Smooth muscle cell (in vitro differentiated cells): ENCODE measurements at regions not wholly inside any gene's neighbourhood (a gene's known extent, or its start where the extent isn't known, plus 50 kb on each side); places are given as distances from the start of the nearest gene placed in this dataset.

Experiments
- DNase-seq: peaks from one replicate; lab custom pipeline; 2025; ENCODE audit not compliant: unreplicated experiment; lab: John Stamatoyannopoulos, UW
- H2AFZ ChIP-seq: fragments of 200-600 bp; sonication (generic); 2 replicates; pipeline ENCODE4 v1.6.0; 2016; ENCODE audit warnings: antibody characterized with exemption, low read depth, mild to moderate bottlenecking
- H3F3A ChIP-seq: fragments of 200-600 bp; sonication (generic); 2 replicates; pipeline ENCODE4 v1.6.0; 2017; ENCODE audit warnings: antibody characterized with exemption, low read depth
- H3K27ac ChIP-seq: fragments of 200-600 bp; sonication (generic); 2 replicates; pipeline ENCODE4 v1.5.1; 2016; ENCODE audit warnings: low read depth, mild to moderate bottlenecking
- H3K27me3 ChIP-seq: fragments of 200-600 bp; sonication (generic); 2 replicates; pipeline ENCODE4 v1.6.1; 2016; ENCODE audit warnings: low read depth, mild to moderate bottlenecking
- H3K36me3 ChIP-seq: fragments of 200-600 bp; sonication (generic); 2 replicates; pipeline ENCODE4 v1.5.1; 2016; ENCODE audit warnings: low read depth
- H3K4me1 ChIP-seq: fragments of 200-600 bp; sonication (generic); 2 replicates; pipeline ENCODE4 v1.5.1; 2016; ENCODE audit warnings: low read depth
- H3K4me2 ChIP-seq: fragments of 200-600 bp; sonication (generic); 2 replicates; pipeline ENCODE4 v1.6.0; 2016; ENCODE audit warnings: mild to moderate bottlenecking
- H3K4me3 ChIP-seq: fragments of 200-600 bp; sonication (generic); 2 replicates; pipeline ENCODE4 v1.5.1; 2016; ENCODE audit warnings: mild to moderate bottlenecking
- H3K79me2 ChIP-seq: fragments of 200-600 bp; sonication (generic); 2 replicates; pipeline ENCODE4 v1.6.0; 2016; ENCODE audit warnings: low read depth, mild to moderate bottlenecking
- H3K9ac ChIP-seq: fragments of 200-600 bp; sonication (generic); 2 replicates; pipeline ENCODE4 v1.6.0; 2016; ENCODE audit warnings: low read depth
- H3K9me3 ChIP-seq: fragments of 200-600 bp; sonication (generic); replicated peaks from 2 replicates; pipeline ENCODE4 v1.5.1; 2016; ENCODE audit warnings: low read depth
- H4K20me1 ChIP-seq: fragments of 200-600 bp; sonication (generic); 2 replicates; pipeline ENCODE4 v1.6.0; 2016; ENCODE audit warnings: low read depth
- WGBS: methylation state at CpG from one replicate; pipeline ENCODE4 v1.1.7; 2016; ENCODE audit warnings: low lambda C conversion rate; 5-methylcytosine and 5-hydroxymethylcytosine counted together
- TF ChIP-seq, protein P1 (sequence below): fragments of 200-600 bp; sonication (generic); IDR thresholded peaks from 2 replicates; pipeline ENCODE4 v1.5.1; 2017; ENCODE audit warnings: borderline replicate concordance, mild to moderate bottlenecking, antibody characterized with exemption; ENCODE audit not compliant: insufficient read depth, poor library complexity, severe bottlenecking

DNA sequence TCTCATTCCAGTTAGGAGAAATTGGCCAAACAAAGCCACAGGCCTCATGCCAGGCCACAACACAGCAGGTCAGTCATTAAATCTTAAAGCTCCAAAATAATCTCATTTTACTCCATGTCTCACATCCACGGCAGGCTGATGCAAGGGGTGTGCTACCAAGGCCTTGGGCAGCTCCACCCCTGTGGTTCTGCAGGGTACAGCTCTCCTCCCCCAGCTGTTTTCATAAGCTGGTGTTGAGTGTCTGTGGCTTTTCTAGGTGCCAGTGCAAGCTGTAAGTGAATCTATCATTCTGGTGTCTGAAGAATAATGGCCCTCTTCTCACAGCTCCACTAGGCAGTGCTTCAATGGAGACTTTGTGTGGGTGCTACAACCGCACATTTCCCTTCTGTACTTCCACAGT, 949.2 kb downstream of the TECRL start:
- H3K9ac ChIP-seq = no peak overlapping the region
- H3F3A ChIP-seq = no peaks in the 10 kb centered on the region
- H3K36me3 ChIP-seq = no peaks in the 10 kb centered on the region
- no peaks in the 10 kb centered on the region for H4K20me1 ChIP-seq
- no peak overlapping the region for H3K4me2 ChIP-seq
- no peaks in the 10 kb centered on the region for H3K4me1 ChIP-seq
- H3K27me3 ChIP-seq = no peaks in the 10 kb centered on the region
- DNase-seq = no peak
- H3K9me3 ChIP-seq = no peaks in the 10 kb centered on the region
- WGBS = 84% methylated on average over 2 of the region's 2 CpGs
- no peak overlapping the region for H3K4me3 ChIP-seq
- H2AFZ ChIP-seq = no peak overlapping the region
- TF ChIP-seq, protein P1, sequence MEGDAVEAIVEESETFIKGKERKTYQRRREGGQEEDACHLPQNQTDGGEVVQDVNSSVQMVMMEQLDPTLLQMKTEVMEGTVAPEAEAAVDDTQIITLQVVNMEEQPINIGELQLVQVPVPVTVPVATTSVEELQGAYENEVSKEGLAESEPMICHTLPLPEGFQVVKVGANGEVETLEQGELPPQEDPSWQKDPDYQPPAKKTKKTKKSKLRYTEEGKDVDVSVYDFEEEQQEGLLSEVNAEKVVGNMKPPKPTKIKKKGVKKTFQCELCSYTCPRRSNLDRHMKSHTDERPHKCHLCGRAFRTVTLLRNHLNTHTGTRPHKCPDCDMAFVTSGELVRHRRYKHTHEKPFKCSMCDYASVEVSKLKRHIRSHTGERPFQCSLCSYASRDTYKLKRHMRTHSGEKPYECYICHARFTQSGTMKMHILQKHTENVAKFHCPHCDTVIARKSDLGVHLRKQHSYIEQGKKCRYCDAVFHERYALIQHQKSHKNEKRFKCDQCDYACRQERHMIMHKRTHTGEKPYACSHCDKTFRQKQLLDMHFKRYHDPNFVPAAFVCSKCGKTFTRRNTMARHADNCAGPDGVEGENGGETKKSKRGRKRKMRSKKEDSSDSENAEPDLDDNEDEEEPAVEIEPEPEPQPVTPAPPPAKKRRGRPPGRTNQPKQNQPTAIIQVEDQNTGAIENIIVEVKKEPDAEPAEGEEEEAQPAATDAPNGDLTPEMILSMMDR = no peak
- no peaks in the 10 kb centered on the region for H3K79me2 ChIP-seq
- no peak overlapping the region for H3K27ac ChIP-seq

DNA sequence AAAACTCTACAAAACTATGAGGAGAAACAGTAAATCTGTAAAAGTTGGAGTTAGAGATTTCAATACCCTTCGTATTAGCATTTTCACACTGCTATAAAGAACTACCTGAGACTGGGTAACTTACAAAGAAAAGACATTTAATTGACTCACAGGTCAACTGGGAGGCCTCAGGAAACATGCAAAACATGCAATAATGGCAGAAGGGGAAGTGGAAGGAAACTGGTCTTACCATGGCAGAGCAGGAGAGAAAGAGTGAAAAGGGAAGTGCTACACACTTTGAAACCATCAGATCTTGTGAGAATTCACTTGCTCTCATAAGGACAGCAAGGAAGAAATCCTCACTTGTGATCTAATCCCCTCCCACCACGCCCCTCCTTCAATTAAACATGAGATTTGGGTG, 949.9 kb downstream of the TECRL start:
- Histone ChIP-seq H4K20me1 (no peaks in the 10 kb centered on the region), H3K27ac (no peak overlapping the region), H3K27me3 (no peaks in the 10 kb centered on the region), H3K9ac (no peak overlapping the region), H3K36me3 (no peaks in the 10 kb centered on the region), H3K4me3 (no peak overlapping the region), H3K9me3 (no peaks in the 10 kb centered on the region), H3F3A (no peaks in the 10 kb centered on the region), H2AFZ (no peak overlapping the region), H3K4me1 (no peaks in the 10 kb centered on the region), H3K4me2 (no peak overlapping the region), H3K79me2 (no peaks in the 10 kb centered on the region)
- TF ChIP-seq, protein P1 = no peak
- WGBS = 88% methylated on average over 2 of the region's 2 CpGs
- DNase-seq = no peak

DNA sequence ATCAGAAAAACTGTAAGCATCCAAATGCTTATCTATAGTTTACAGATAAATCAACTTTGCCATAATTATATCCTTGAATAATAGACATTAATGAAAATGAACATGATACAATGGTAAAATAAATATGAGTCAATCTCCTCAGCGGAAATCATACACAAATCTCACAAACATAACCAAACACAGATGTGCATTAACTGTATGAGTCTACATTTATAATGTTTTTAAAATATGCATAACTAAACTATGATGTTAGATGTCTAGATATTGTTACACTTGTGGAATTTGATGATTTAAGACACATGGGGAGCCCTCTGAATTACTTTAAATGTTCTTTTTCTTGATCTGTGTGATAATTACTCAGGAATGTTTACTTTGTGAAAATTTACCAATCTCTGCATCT, 951.2 kb downstream of the TECRL start:
- H3K36me3 ChIP-seq = no peaks in the 10 kb centered on the region
- no peaks in the 10 kb centered on the region for H3K79me2 ChIP-seq
- no peak overlapping the region for H3K27ac ChIP-seq
- H3F3A ChIP-seq = no peaks in the 10 kb centered on the region
- H3K4me1 ChIP-seq = no peaks in the 10 kb centered on the region
- H3K4me2 ChIP-seq = no peak overlapping the region
- TF ChIP-seq, protein P1 = no peak
- no peak overlapping the region for H2AFZ ChIP-seq
- H3K27me3 ChIP-seq = no peaks in the 10 kb centered on the region
- WGBS = 82% methylated on average over 1 of the region's 1 CpG
- no peak overlapping the region for H3K9ac ChIP-seq
- H3K4me3 ChIP-seq = no peak overlapping the region
- no peaks in the 10 kb centered on the region for H3K9me3 ChIP-seq
- no peaks in the 10 kb centered on the region for H4K20me1 ChIP-seq
- no peak for DNase-seq

DNA sequence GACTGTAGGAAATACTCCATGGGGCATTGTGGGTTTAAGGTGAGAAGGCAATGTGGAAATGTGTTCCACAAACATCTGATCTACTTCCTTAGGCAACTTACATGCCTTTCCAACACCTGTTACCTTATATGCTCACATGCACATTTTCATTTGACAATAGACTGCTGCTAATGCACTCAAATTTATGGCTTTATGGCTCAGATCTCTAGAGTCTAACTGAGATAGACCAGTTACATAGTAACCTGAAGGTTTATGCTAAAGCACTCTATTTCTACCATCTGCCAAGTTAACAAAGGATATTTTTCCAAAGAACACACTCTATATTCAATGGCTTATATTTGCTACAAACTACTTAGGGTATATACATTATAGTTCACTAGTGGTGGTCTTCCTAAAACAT, 969.0 kb downstream of the TECRL start:
- H4K20me1 ChIP-seq = no peaks in the 10 kb centered on the region
- no peak for DNase-seq
- no peak overlapping the region for H3K4me2 ChIP-seq
- no peaks in the 10 kb centered on the region for H3K36me3 ChIP-seq
- no peak overlapping the region for H3K9ac ChIP-seq
- no peaks in the 10 kb centered on the region for H3F3A ChIP-seq
- H3K9me3 ChIP-seq = no peaks in the 10 kb centered on the region
- no peak overlapping the region for H3K4me3 ChIP-seq
- TF ChIP-seq, protein P1 = no peak
- H3K79me2 ChIP-seq = no peaks in the 10 kb centered on the region
- H2AFZ ChIP-seq = no peak overlapping the region
- H3K27ac ChIP-seq = no peak overlapping the region
- H3K4me1 ChIP-seq = no peaks in the 10 kb centered on the region
- H3K27me3 ChIP-seq = no peaks in the 10 kb centered on the region
